Activated CD8-positive, alpha-beta memory T cell treated with anti-CD3 and anti-CD28 coated beads for 24 hours (primary cell): ENCODE measurements at regions not wholly inside any gene's neighbourhood (a gene's known extent, or its start where the extent isn't known, plus 50 kb on each side); places are given as distances from the start of the nearest gene placed in this dataset.

Experiments used
- DNase-seq: peaks from one replicate; pipeline ENCODE4 v3.0.0-alpha.2; 2020

- DNase-seq: no peak
Measured at GRCh38 chr22:22035771-22036314, 53.3 kb upstream of the TOP3B start.

- DNase-seq: no peak
Measured at GRCh38 chr22:22035203-22035602, 52.6 kb upstream of the TOP3B start.

DNA sequence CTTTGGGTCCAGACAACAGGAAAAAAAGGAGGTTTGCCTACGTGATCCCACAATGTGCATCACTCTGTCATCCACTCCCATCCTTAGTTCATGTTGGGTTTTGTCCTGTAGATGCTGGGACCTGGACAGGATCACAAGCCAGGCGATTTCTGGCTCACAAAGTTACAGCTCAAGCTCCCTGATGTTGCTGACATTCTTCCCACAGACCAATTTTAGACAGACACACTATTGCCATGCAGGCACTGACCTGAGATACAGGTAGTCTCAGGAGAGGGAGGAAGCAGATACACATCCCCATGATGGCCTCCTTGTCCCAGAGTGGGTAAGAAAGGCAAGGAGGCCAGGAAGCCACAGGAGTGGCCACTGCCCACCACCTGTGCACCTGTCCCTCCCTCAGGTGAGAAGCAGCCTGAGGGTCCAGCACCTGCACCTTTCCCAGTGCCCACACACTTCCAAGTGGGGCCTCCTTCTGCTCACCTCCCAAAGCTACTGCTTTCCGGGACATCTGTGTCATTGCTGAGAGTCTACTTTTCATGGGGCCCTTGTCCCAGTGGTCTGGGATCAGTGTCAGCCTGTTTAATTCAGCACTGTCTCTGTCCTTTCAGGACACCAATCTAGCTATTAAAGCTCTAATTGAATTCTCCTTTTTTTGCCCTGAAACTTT, 52.0 kb upstream of the TOP3B start:
- DNase-seq: no peak

DNA sequence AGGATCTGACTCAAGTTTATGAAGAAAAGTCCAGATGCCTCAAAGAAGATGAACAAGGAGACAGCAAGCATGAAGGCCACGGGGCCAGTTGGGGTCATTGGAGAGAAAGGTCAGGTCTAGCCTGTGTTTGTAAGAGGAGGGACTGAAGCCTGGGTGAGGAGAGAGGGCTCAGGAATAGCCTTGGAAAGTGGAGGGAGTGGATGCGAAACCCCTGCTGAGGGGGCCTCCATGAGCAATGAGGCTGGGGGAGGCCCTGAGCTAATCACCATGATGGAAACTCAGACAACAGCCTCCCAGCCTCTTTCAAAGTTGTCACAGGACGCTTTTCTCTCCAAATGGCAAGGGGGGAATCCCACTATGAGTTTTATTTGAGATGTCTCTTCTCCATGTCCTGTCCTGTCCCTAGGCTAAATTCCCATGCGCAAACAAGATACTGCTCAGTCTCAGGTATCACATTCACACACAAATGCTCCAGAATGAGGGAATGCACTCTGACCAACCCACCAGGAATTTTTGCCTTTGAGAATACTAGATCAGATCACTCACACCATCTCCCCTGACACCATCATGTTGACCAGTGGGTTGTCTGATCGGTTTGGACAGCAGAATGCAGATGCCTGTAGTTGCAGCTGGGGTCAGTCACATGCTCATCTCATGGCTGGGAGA, 51.3 kb upstream of the TOP3B start:
- no peak for DNase-seq

DNA sequence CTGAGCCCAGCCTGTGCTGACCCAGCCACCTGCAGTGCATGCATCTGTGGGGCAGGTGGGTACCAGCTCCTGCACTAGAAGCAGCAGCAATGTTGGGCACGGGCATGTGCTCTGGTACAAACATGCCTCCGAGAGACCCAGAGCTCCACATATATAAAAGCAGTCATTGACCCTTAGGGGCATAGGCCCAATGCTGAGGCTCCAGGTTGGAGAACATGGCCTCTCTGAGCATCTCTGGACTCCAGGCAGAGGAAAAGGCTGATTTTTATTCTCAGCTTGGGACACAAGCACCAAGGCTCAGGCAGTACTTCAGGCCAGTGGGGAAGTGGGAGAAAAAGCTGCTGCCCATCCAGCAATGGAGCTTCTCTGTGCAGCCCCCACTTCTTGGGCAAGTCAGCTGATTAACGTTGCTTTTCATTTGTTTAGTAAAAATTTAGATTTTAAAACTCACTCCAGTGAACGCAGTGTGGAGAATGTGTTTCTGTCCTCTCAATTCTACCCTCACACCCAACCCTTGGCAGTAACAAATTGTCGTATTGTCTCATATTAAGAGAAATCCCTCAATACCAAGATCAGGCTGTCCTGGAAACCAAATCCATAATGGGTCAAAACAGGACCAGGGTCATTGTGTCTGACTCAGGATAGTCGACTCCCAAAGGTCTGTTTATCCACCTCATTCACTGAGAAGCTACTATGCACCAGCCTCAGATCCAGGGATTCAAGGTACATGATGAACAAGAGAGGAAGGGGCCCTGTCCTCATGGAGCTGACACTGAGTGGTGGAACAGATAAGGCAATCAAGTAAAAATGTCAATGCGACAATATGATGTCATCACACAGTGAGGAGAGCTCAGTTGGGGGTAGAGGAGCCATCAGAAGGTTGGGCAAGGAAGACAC, 50.6 kb upstream of the TOP3B start:
- DNase-seq: no peak

DNA sequence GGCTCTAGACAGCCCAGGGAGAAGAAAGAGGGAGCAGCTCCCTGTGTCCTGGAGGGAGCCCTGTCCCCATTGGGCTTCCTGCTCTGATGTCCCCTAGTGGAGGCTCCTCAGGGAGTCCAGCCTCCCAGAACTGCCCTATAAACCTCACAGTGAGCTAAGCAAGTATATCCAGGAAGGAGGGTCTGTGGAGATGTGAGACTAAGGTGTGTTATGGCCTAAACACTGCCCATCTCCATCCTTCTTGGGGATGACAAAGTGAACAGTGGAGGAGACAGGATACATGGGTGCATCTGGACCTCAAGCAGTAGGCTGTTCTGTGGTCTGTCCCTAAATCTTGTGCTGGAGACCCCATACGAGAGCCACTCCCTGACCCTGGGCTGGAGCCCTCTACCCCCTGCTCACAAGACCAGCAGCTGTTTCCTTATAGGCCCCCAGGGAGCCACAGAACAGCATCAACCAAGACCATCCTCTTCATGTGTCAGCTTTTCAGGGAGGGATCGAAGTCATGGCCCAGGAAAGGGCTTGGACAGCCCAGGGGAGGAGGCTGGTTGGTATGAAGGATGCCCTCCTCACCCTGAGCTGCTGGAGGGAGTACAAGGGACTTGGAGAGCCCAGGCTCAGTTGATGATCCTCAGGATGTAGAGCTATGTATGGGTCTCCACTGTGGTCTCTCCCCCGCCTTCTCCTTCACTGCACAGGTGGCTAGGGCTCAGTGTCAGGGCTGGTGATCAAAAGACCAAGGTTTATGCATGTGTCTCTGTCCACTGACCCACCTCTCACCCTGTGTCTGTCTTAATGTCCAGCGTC, 49.7 kb upstream of the TOP3B start:
- no peak for DNase-seq
